ENCODE measurements at regions not wholly inside any gene's neighbourhood (a gene's known extent, or its start where the extent isn't known, plus 50 kb on each side); places are given as distances from the start of the nearest gene placed in this dataset.

- TF ChIP-seq CTCF (conservative IDR thresholded peaks at IDR 0.05; ENCODE audit: low read depth, low read length): no peak
- H3K4me3 ChIP-seq (ENCODE audit: low read depth, low read length): no peak overlapping the region
- DNase-seq (ENCODE audit: low read depth): no peak
Measured at GRCh38 chr22:48827904-48828555, 999.6 kb downstream of the BRD1 start.

GRCh38 chr22:48827268-48827846 lies 1000.3 kb downstream of the BRD1 start:
- peak; percentile 4 for DNase-seq (ENCODE audit: low read depth)
- H3K4me3 ChIP-seq (ENCODE audit: low read depth, low read length): no peak overlapping the region
- TF ChIP-seq CTCF (conservative IDR thresholded peaks at IDR 0.05; ENCODE audit: low read depth, low read length): no peak

GRCh38 chr22:48826546-48826945 lies 1001.1 kb downstream of the BRD1 start:
- DNase-seq (ENCODE audit: low read depth): no peak
- H3K4me3 ChIP-seq (ENCODE audit: low read depth, low read length): no peak overlapping the region
- no peak for TF ChIP-seq CTCF (conservative IDR thresholded peaks at IDR 0.05; ENCODE audit: low read depth, low read length)

- no peak for DNase-seq (ENCODE audit: low read depth)
- TF ChIP-seq CTCF (conservative IDR thresholded peaks at IDR 0.05; ENCODE audit: low read depth, low read length): no peak
Measured at GRCh38 chr22:48825802-48826520, 1001.7 kb downstream of the BRD1 start.

GRCh38 chr22:48824712-48825651 lies 1002.7 kb downstream of the BRD1 start:
- no peak for TF ChIP-seq CTCF (conservative IDR thresholded peaks at IDR 0.05; ENCODE audit: low read depth, low read length)
- DNase-seq (ENCODE audit: low read depth): no peak

More at GRCh38 chr22:48825802-48826520, 1001.7 kb downstream of the BRD1 start:
- H3K4me3 ChIP-seq (ENCODE audit: low read depth, low read length): no peak overlapping the region

GRCh38 chr22:48823941-48824340 lies 1003.7 kb downstream of the BRD1 start:
- TF ChIP-seq CTCF (conservative IDR thresholded peaks at IDR 0.05; ENCODE audit: low read depth, low read length): no peak
- no peak overlapping the region for H3K4me3 ChIP-seq (ENCODE audit: low read depth, low read length)
- no peak for DNase-seq (ENCODE audit: low read depth)

More at GRCh38 chr22:48824712-48825651, 1002.7 kb downstream of the BRD1 start:
- H3K4me3 ChIP-seq (ENCODE audit: low read depth, low read length): no peak overlapping the region
